H1 (cell line): ENCODE measurements at regions not wholly inside any gene's neighbourhood (a gene's known extent, or its start where the extent isn't known, plus 50 kb on each side); places are given as distances from the start of the nearest gene placed in this dataset.

ENCODE experiments used
- CTCF ChIA-PET: fragments of 300-600 bp; sonication (Branson Sonifier 250); formaldehyde crosslinking; loops from one replicate; lab custom pipeline; 2021; ENCODE audit not compliant: partially characterized antibody; lab: Charles Lee
- POLR2A ChIA-PET: fragments of 300-600 bp; sonication (Branson Sonifier 250); formaldehyde crosslinking; loops from one replicate; lab custom pipeline; 2021; ENCODE audit warnings: inconsistent platforms; ENCODE audit not compliant: partially characterized antibody; lab: Charles Lee
- DNase-seq, 2 experiments: peaks; one replicate each; pipeline versions ENCODE4 v3.0.0 to v3.0.0-alpha.2; 2010 to 2022; ENCODE audit warnings: low spot score in 2 of 2, low read depth in 1 of 2, mixed read lengths in 1 of 2
- FAIRE-seq: peaks from 2 replicates; lab custom pipeline; 2011; peaks lifted over from hg19 to GRCh38; lab: Jason Lieb, UNC
- H2AFZ ChIP-seq: 2 replicates; pipeline ENCODE4 v1.8.1; 2012; ENCODE audit warnings: low read length, inconsistent platforms
- H2AK5ac ChIP-seq: 2 replicates; pipeline ENCODE4 v1.6.1; 2013; ENCODE audit warnings: low read depth, low read length
- H2BK120ac ChIP-seq: replicated peaks from 2 replicates; pipeline ENCODE3; 2013; ENCODE audit warnings: low read depth, low read length, inconsistent platforms
- H2BK12ac ChIP-seq: 2 replicates; pipeline ENCODE4 v1.6.1; 2013; ENCODE audit warnings: low read depth, low read length
- H2BK15ac ChIP-seq: 2 replicates; pipeline ENCODE4 v1.6.1; 2013; ENCODE audit warnings: low read length
- H2BK20ac ChIP-seq: 2 replicates; pipeline ENCODE4 v1.6.1; 2013; ENCODE audit warnings: low read length
- H2BK5ac ChIP-seq: 2 replicates; pipeline ENCODE4 v1.6.1; 2013; ENCODE audit warnings: low read depth, low read length
- H3K14ac ChIP-seq: 2 replicates; pipeline ENCODE4 v1.6.1; 2013; ENCODE audit warnings: inconsistent platforms; ENCODE audit not compliant: insufficient read length
- H3K18ac ChIP-seq: 2 replicates; pipeline ENCODE4 v1.6.1; 2013; ENCODE audit warnings: low read length; ENCODE audit errors: extremely low read depth
- H3K23ac ChIP-seq: 2 replicates; pipeline ENCODE4 v1.6.1; 2013; ENCODE audit warnings: inconsistent platforms; ENCODE audit not compliant: insufficient read length
- H3K23me2 ChIP-seq: 2 replicates; pipeline ENCODE4 v1.6.1; 2013; ENCODE audit warnings: low read depth, low read length
- H3K27ac ChIP-seq: 2 replicates; pipeline ENCODE4 v1.6.1; 2011; ENCODE audit warnings: low read depth, low read length, inconsistent platforms
- H3K27me3 ChIP-seq, 4 experiments: replicated peaks in 1 of 4; 1 replicate in 1 of 4; 2 replicates in 3 of 4; pipeline versions ENCODE4 v1.6.1 to v1.8.1; 2011 to 2013; ENCODE audit warnings: low read length in 3 of 4, mild to moderate bottlenecking in 3 of 4, inconsistent platforms in 2 of 4, mixed read lengths in 2 of 4, moderate library complexity in 1 of 4; ENCODE audit not compliant: control insufficient read depth in 3 of 4, insufficient read depth in 3 of 4; ENCODE audit errors: extremely low read depth in 1 of 4
- H3K36me3 ChIP-seq, 4 experiments: 2 replicates each; pipeline versions ENCODE4 v1.6.1 to v1.8.1; 2011 to 2013; ENCODE audit warnings: mild to moderate bottlenecking in 4 of 4, low read length in 3 of 4, moderate library complexity in 2 of 4, control low read depth in 1 of 4, inconsistent platforms in 1 of 4; ENCODE audit not compliant: insufficient read depth in 4 of 4, control insufficient read depth in 2 of 4
- H3K4ac ChIP-seq: replicated peaks from 2 replicates; pipeline ENCODE3; 2013; ENCODE audit warnings: low read length, low read depth, mixed read lengths, inconsistent platforms; ENCODE audit not compliant: insufficient read length
- H3K4me1 ChIP-seq, 4 experiments: replicated peaks in 1 of 4; 1 replicate in 1 of 4; 2 replicates in 3 of 4; pipeline versions ENCODE4 v1.6.1 to v1.8.1; 2011 to 2013; ENCODE audit warnings: low read length in 3 of 4, inconsistent platforms in 2 of 4, mixed read lengths in 1 of 4; ENCODE audit not compliant: insufficient read depth in 4 of 4, control insufficient read depth in 3 of 4
- H3K4me2 ChIP-seq, 2 experiments: 2 replicates each; pipeline versions ENCODE4 v1.6.1 to v1.8.1; 2011 to 2013; ENCODE audit warnings: low read depth in 2 of 2, low read length in 2 of 2, control low read depth in 1 of 2, inconsistent platforms in 1 of 2, mild to moderate bottlenecking in 1 of 2; ENCODE audit not compliant: insufficient read depth in 1 of 2
- H3K4me3 ChIP-seq, 4 experiments: fragments of 200-600, 300-600 bp in 1 of 4; sonication (generic), shearing (Covaris generic), sonication (Bioruptor Twin) in 1 of 4; 2 replicates each; pipeline versions ENCODE4 v1.5.1 to v1.8.1; 2011 to 2016; ENCODE audit warnings: low read length in 4 of 4, low read depth in 3 of 4, control low read depth in 2 of 4, inconsistent platforms in 2 of 4, mild to moderate bottlenecking in 2 of 4, mixed read lengths in 1 of 4, moderate library complexity in 1 of 4; ENCODE audit not compliant: insufficient read depth in 2 of 4; ENCODE audit errors: extremely low read depth in 1 of 4
- H3K56ac ChIP-seq: replicated peaks from 2 replicates; pipeline ENCODE3; 2013; ENCODE audit warnings: low read depth, mild to moderate bottlenecking, mixed read lengths, low read length, inconsistent platforms; ENCODE audit not compliant: insufficient read length
- H3K79me1 ChIP-seq: 2 replicates; pipeline ENCODE4 v1.6.1; 2013; ENCODE audit warnings: low read depth, low read length, control low read depth
- H3K79me2 ChIP-seq, 2 experiments: 2 replicates each; pipeline versions ENCODE4 v1.6.1 to v1.8.1; 2012 to 2013; ENCODE audit warnings: low read length in 2 of 2, mild to moderate bottlenecking in 2 of 2, inconsistent platforms in 1 of 2; ENCODE audit not compliant: insufficient read depth in 2 of 2, control insufficient read depth in 1 of 2
- H3K9ac ChIP-seq, 4 experiments: replicated peaks in 1 of 4; 1 replicate in 1 of 4; 2 replicates in 3 of 4; pipeline versions ENCODE4 v1.6.1 to v1.8.1; 2011 to 2013; ENCODE audit warnings: low read depth in 3 of 4, low read length in 3 of 4, control low read depth in 2 of 4, mild to moderate bottlenecking in 2 of 4, moderate library complexity in 2 of 4, inconsistent platforms in 1 of 4; ENCODE audit errors: extremely low read depth in 1 of 4
- H3K9me3 ChIP-seq, 2 experiments: 2 replicates each; pipeline versions ENCODE4 v1.6.1 to v1.8.1; 2012 to 2013; ENCODE audit warnings: mild to moderate bottlenecking in 2 of 2, moderate library complexity in 2 of 2, control low read depth in 1 of 2, inconsistent platforms in 1 of 2, low read depth in 1 of 2, low read length in 1 of 2, mixed read lengths in 1 of 2; ENCODE audit not compliant: insufficient read depth in 2 of 2
- H4K20me1 ChIP-seq, 2 experiments: replicated peaks in 1 of 2; 2 replicates each; pipeline versions ENCODE3 to v1.8.1; 2011 to 2013; ENCODE audit warnings: inconsistent platforms in 2 of 2, low read length in 2 of 2, mild to moderate bottlenecking in 1 of 2; ENCODE audit not compliant: insufficient read depth in 2 of 2, control insufficient read depth in 1 of 2
- H4K5ac ChIP-seq: 2 replicates; pipeline ENCODE4 v1.6.1; 2013; ENCODE audit warnings: low read length, low read depth, mixed read lengths, inconsistent platforms; ENCODE audit not compliant: insufficient read length
- H4K8ac ChIP-seq: 2 replicates; pipeline ENCODE4 v1.8.0; 2013; ENCODE audit warnings: mild to moderate bottlenecking, moderate library complexity, low read length, inconsistent platforms; ENCODE audit not compliant: insufficient read depth; ENCODE audit errors: extremely low read depth
- H4K91ac ChIP-seq: replicated peaks from 2 replicates; pipeline ENCODE3; 2013; ENCODE audit warnings: low read length, mixed read lengths, inconsistent platforms; ENCODE audit not compliant: insufficient read length
- ATF3 ChIP-seq: IDR thresholded peaks from 2 replicates; pipeline ENCODE4 v1.6.1; 2011; ENCODE audit warnings: low read depth, mild to moderate bottlenecking, low read length; ENCODE audit not compliant: insufficient read depth
- BACH1 ChIP-seq: IDR thresholded peaks from 2 replicates; pipeline ENCODE4 v1.6.1; 2012; ENCODE audit warnings: low read length, improper control_type of control experiment
- CREB1 ChIP-seq: IDR thresholded peaks from 2 replicates; pipeline ENCODE4 v1.6.1; 2012; ENCODE audit warnings: inconsistent platforms
- GABPA ChIP-seq: IDR thresholded peaks from 2 replicates; pipeline ENCODE4 v1.6.1; 2011; ENCODE audit warnings: mild to moderate bottlenecking, low read length, moderate library complexity, borderline replicate concordance; ENCODE audit not compliant: insufficient read depth
- KDM1A ChIP-seq: fragments of 200-600, 300-600 bp; sonication (generic); IDR thresholded peaks from 2 replicates; pipeline ENCODE4 v1.7.1; 2016; ENCODE audit warnings: mild to moderate bottlenecking, low read length, borderline replicate concordance
- RNF2 ChIP-seq: fragments of 200-900, 300-1000 bp; sonication (generic); IDR thresholded peaks from 2 replicates; pipeline ENCODE4 v1.7.1; 2016; ENCODE audit warnings: borderline replicate concordance, low read depth, mild to moderate bottlenecking, antibody characterized with exemption, low read length; ENCODE audit not compliant: poor library complexity, severe bottlenecking; ENCODE audit errors: missing control alignments
- SIRT6 ChIP-seq: IDR thresholded peaks from one replicate; pipeline ENCODE4 v1.7.1; 2012; ENCODE audit warnings: low read length, inconsistent platforms
- WGBS, 2 experiments: shearing (Covaris generic) in 1 of 2; methylation state at CpG; one replicate each; pipeline versions ENCODE4 v1.1.6 to v1.1.7; 2013 to 2015; ENCODE audit warnings: low lambda C conversion rate in 2 of 2, mixed read lengths in 2 of 2, inconsistent platforms in 1 of 2, low coverage in 1 of 2, missing lambda C conversion rate in 1 of 2; ENCODE audit not compliant: insufficient replicate concordance in 2 of 2, insufficient coverage in 1 of 2, insufficient read length in 1 of 2; ENCODE audit errors: extremely low coverage in 1 of 2, missing lambda C conversion rate in 1 of 2; 5-methylcytosine and 5-hydroxymethylcytosine counted together

GRCh38 chr5:39577529-39577928, 152.7 kb upstream of the DAB2 start:
- no peak overlapping the region for H3K23ac ChIP-seq
- H3K4me2 ChIP-seq, result no peak overlapping the region
- H3K56ac ChIP-seq, result no peak overlapping the region
- no peaks in the 10 kb centered on the region for H3K79me2 ChIP-seq
- H3K27ac ChIP-seq, result no peak overlapping the region
- H2BK20ac ChIP-seq, result no peak overlapping the region
- no peak overlapping the region for H3K4ac ChIP-seq
- no peaks in the 10 kb centered on the region for H4K20me1 ChIP-seq
- no peak overlapping the region for H2BK12ac ChIP-seq
- H4K8ac ChIP-seq, result no peak overlapping the region
- no peak overlapping the region for H2AK5ac ChIP-seq
- no peak overlapping the region for H4K91ac ChIP-seq
- H3K4me1 ChIP-seq, result no peaks in the 10 kb centered on the region
- TF ChIP-seq ATF3 (no peak), SIRT6 (no peak), GABPA (no peak), CREB1 (no peak), BACH1 (no peak), KDM1A (no peak), RNF2 (no peak)
- 72% methylated on average over 2 of the region's 2 CpGs; no CpG with 5 or more reads in 1 of the 2 experiments for whole genome bisulfite sequencing, 2 experiments
- DNase-seq (no peak), FAIRE-seq (no peak)
- no peaks in the 10 kb centered on the region for H3K27me3 ChIP-seq
- ChIA-PET POLR2A (no interaction called here), CTCF (interaction anchor here (1.2 to 2.9 kb wide), 9 partner anchors 21 to 1301 kb away, joined by 3 to 17 read pairs (median 5); no protein-coding TSS in a partner anchor)
- H3K79me1 ChIP-seq, result no peaks in the 10 kb centered on the region
- no peak overlapping the region for H2AFZ ChIP-seq
- no peak overlapping the region for H3K9ac ChIP-seq
- H3K18ac ChIP-seq, result no peak overlapping the region
- no peak overlapping the region for H2BK15ac ChIP-seq
- H3K23me2 ChIP-seq, result no peaks in the 10 kb centered on the region
- no peaks in the 10 kb centered on the region for H3K36me3 ChIP-seq
- no peak overlapping the region for H2BK5ac ChIP-seq
- no peak overlapping the region for H3K14ac ChIP-seq
- no peak overlapping the region for H3K4me3 ChIP-seq
- no peaks in the 10 kb centered on the region for H3K9me3 ChIP-seq
- H4K5ac ChIP-seq, result no peak overlapping the region
- no peak overlapping the region for H2BK120ac ChIP-seq
